ENCODE measurements at regions not wholly inside any gene's neighbourhood (a gene's known extent, or its start where the extent isn't known, plus 50 kb on each side); places are given as distances from the start of the nearest gene placed in this dataset.
A peak's percentile ranks its signal among the peaks of the same experiment; 100 is the strongest.

GRCh38 chr14:89060191-89060590, 235.7 kb downstream of the TTC8 start:
- Histone ChIP-seq H3K36me3 (no peaks in the 10 kb centered on the region), H3K27me3 (no peaks in the 10 kb centered on the region), H3K4me3 (no peak overlapping the region), H3K9me3 (no peaks in the 10 kb centered on the region), H3K4me1 (no peaks in the 10 kb centered on the region), H3K27ac (replicated peaks in 1 of 4) (no peak overlapping the region)
- intact Hi-C loops (cut with DNase I), result no loop called here
- peak; percentile 50 for DNase-seq (ENCODE audit: extremely low spot score)
- TF ChIP-seq, protein P1, sequence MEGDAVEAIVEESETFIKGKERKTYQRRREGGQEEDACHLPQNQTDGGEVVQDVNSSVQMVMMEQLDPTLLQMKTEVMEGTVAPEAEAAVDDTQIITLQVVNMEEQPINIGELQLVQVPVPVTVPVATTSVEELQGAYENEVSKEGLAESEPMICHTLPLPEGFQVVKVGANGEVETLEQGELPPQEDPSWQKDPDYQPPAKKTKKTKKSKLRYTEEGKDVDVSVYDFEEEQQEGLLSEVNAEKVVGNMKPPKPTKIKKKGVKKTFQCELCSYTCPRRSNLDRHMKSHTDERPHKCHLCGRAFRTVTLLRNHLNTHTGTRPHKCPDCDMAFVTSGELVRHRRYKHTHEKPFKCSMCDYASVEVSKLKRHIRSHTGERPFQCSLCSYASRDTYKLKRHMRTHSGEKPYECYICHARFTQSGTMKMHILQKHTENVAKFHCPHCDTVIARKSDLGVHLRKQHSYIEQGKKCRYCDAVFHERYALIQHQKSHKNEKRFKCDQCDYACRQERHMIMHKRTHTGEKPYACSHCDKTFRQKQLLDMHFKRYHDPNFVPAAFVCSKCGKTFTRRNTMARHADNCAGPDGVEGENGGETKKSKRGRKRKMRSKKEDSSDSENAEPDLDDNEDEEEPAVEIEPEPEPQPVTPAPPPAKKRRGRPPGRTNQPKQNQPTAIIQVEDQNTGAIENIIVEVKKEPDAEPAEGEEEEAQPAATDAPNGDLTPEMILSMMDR (IDR thresholded peaks at IDR 0.05), result no peak
- TF ChIP-seq EP300 (IDR thresholded peaks at IDR 0.05) (no peak), POLR2A (IDR thresholded peaks at IDR 0.05; ENCODE audit: low read depth) (no peak)

DNA sequence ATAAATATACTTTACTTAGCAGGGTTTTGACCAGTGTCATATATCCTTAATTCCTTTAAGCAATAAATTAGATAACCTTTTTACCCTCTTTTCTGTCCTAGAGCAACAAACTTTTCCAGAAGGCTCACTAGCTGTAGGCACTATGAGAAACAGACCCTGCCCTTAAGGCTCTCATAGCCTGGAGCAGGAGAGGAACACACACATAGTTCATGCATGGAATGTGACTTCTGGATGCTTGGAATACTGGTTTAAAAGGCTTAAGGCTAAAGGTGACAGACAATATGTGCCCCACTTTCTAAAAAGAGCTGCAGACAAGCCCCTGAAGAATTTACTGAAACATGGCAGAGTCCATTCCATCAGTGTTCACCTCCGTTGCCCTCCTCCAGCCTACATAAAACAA, 237.2 kb downstream of the TTC8 start:
- no peak overlapping the region for H3K27ac ChIP-seq (replicated peaks in 1 of 4)
- intact Hi-C loops (cut with DNase I), result no loop called here

DNA sequence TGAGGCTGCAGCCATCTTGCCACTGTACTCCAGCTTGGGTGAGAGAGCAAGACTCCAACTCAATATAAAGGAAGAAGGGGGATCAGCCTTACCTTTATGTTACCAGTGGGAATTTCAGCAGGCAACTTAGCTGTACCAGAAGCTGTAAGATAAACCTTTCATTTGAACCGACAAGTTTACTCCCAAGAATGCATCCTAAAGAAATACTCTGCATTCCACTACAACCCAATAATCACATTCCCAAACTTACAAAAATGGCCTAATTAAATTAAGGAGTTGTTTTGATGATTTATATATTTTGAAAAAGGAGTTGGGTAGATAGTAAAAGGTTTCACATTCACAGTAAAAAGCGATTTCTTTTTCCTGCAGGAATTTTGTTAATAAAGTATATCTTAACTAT, 241.4 kb downstream of the TTC8 start:
- no peak for DNase-seq (ENCODE audit: extremely low spot score)
- no peaks in the 10 kb centered on the region for H3K4me1 ChIP-seq
- no peaks in the 10 kb centered on the region for H3K36me3 ChIP-seq
- intact Hi-C loops (cut with DNase I), result no loop called here
- WGBS, result 74% methylated on average over 2 of the region's 2 CpGs
- no peak overlapping the region for H3K4me3 ChIP-seq
- TF ChIP-seq POLR2A (IDR thresholded peaks at IDR 0.05; ENCODE audit: low read depth), result no peak
- TF ChIP-seq, protein P1 (IDR thresholded peaks at IDR 0.05), result no peak
- no peak for TF ChIP-seq POLR2AphosphoS5 (IDR thresholded peaks at IDR 0.05)
- TF ChIP-seq EP300 (IDR thresholded peaks at IDR 0.05), result no peak
- no peaks in the 10 kb centered on the region for H3K9me3 ChIP-seq
- no peaks in the 10 kb centered on the region for H3K27me3 ChIP-seq
- no peak overlapping the region for H3K27ac ChIP-seq (replicated peaks in 1 of 4)

More for the DNA sequence above, 237.2 kb downstream of the TTC8 start:
- Histone ChIP-seq H3K4me1 (no peaks in the 10 kb centered on the region), H3K36me3 (no peaks in the 10 kb centered on the region), H3K27me3 (no peaks in the 10 kb centered on the region), H3K4me3 (no peak overlapping the region), H3K9me3 (no peaks in the 10 kb centered on the region)
- no peak for TF ChIP-seq POLR2A (IDR thresholded peaks at IDR 0.05; ENCODE audit: low read depth)
- TF ChIP-seq, protein P1 (IDR thresholded peaks at IDR 0.05), result no peak
- no peak for TF ChIP-seq POLR2AphosphoS5 (IDR thresholded peaks at IDR 0.05)
- no peak for TF ChIP-seq EP300 (IDR thresholded peaks at IDR 0.05)
- DNase-seq (ENCODE audit: extremely low spot score), result peak; percentile 57
- WGBS, result 59% methylated on average over 1 of the region's 1 CpG

GRCh38 chr14:89067293-89067972, 243.0 kb downstream of the TTC8 start:
- no peak overlapping the region for H3K27ac ChIP-seq (replicated peaks in 1 of 4)
- intact Hi-C loops (cut with DNase I), result no loop called here
- H3K4me1 ChIP-seq, result no peaks in the 10 kb centered on the region
- H3K27me3 ChIP-seq, result no peaks in the 10 kb centered on the region
- peak; percentile 83 for DNase-seq (ENCODE audit: extremely low spot score)
- WGBS, result 76% methylated on average over 12 of the region's 12 CpGs
- H3K36me3 ChIP-seq, result no peaks in the 10 kb centered on the region
- H3K9me3 ChIP-seq, result no peaks in the 10 kb centered on the region
- H3K4me3 ChIP-seq, result no peak overlapping the region
- TF ChIP-seq EP300 (IDR thresholded peaks at IDR 0.05), result no peak
- TF ChIP-seq, protein P1 (IDR thresholded peaks at IDR 0.05), result no peak
- TF ChIP-seq POLR2AphosphoS5 (IDR thresholded peaks at IDR 0.05), result no peak
- no peak for TF ChIP-seq POLR2A (IDR thresholded peaks at IDR 0.05; ENCODE audit: low read depth)

Data from esophagus muscularis mucosa (tissue), 4 donors.